ENCODE measurements at regions not wholly inside any gene's neighbourhood (a gene's known extent, or its start where the extent isn't known, plus 50 kb on each side); places are given as distances from the start of the nearest gene placed in this dataset.

DNA sequence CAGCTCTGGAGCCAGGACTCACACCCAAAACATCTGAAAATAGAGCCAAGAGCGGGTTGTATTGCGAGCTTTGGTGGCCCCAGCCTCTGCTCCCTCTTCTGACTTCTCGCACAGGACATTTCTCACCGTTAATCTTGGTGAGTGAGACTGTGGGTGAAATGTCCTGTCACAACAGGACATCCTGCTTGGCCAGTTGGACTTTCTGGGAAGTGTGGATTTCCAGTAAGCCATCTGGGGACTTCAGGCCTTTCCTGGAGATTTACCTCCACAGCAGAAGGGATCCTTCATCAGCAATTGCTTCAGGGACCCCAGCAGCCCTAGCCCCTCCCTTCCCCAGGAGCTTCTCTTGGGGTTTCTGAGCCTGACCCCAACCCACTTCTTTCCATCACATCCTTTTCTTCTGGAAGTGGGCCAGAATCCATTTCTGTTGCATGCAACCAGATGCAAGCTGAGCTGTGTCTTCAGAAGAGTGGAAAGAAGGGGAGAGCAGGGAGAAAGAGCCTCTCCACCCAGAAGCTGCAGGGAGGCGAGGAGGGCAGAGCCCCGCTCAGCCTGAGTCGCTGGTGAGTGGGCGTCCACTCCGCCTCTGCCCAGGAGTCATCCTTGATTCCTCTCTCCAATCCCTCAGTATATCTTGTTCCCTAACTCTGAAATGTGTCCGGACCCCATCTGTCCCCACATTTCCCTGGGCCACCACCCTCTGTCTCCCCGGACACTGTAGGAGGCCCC lies 50.3 kb upstream of the GADD45G start:
- no peak for DNase-seq (ENCODE audit: low read depth in 4 of 4, low spot score in 2 of 4)

DNA sequence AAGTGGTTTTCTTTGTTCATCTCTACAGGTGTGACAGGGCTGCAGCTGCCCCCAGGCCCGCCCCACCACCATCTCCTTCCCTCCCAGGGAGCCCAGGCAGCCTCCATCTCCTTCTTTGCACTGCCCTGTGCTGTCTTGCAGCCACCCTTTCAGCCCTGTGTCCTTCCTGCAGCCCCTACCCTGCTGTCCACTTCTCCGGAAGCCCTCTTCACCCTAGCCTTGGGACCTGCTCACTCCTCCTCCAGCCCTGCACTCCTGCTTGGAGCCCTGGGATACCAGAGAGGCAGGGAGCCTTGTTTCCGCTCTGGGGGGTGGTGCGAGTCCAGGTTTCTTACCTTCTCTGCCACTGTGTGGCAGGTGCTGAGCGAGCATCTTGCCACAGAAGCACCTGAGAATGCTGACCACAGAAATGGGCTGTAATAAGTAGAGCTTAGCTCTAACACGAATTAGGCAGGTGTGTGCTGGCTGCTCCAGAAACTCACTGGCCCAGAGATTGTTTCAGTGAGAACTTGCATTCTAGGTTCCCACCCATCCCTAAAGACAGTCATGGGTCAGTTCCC lies 51.3 kb upstream of the GADD45G start:
- no peak for DNase-seq (ENCODE audit: low read depth in 4 of 4, low spot score in 2 of 4)

DNA sequence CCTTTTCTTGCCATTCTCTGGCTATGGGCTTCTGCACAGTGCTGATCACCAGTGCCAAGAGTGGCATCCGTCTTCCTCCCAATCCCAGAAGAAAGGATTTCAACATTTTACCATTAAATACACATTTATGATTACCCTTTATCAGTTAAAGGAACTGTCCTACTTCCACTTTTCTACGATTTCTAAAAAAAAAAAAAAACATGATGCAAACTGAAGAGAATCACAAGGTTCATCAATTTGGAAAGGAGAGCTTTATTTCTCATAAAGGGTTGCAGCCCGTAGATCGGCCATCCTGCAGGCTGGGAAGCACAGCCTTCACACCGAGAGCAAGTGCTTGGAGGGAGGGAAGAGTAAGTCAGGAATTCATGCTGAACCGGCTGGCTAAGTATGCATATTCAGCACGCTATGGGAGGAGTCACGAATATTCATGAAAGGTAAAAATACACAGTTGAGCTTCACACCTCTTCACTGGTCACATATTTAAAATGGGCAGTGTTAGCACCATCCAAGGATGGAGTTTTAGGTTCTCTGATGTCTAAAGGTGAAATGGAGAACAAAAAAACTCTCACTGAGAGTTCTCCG lies 52.5 kb upstream of the SEMA4D start:
- DNase-seq (ENCODE audit: low read depth in 4 of 4, low spot score in 2 of 4) = no peak

DNA sequence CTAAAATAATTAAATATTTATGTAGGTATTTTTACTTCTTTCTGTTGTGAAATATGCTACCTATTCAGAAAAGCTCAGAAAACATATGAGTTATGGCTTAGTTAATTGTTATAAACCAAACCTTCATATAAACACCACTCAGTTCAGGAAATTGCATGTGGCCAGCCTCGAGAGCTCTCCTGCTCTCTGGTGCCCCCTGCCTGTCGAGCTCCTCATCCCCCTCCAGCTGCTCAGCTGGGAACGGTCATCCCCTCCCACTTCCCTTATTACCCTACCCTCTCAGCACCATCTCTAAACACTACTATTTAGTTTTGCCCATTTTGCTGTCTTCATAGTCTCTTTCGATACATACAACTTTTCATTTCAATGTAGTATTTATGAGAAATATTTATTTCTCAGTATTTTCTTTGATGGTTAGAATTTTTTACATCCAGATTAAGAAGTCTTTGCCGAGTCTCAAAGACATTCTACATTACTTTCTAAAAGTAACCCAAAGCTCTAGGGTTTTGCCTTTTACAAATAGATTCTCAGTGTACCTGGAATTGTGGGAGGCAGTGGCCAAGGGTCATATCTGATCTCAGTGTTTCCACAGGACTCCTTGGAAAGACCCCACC lies 51.2 kb upstream of the SEMA4D start:
- DNase-seq (ENCODE audit: low read depth in 4 of 4, low spot score in 2 of 4) = peak in 1 of 4 donors; percentile 66

DNA sequence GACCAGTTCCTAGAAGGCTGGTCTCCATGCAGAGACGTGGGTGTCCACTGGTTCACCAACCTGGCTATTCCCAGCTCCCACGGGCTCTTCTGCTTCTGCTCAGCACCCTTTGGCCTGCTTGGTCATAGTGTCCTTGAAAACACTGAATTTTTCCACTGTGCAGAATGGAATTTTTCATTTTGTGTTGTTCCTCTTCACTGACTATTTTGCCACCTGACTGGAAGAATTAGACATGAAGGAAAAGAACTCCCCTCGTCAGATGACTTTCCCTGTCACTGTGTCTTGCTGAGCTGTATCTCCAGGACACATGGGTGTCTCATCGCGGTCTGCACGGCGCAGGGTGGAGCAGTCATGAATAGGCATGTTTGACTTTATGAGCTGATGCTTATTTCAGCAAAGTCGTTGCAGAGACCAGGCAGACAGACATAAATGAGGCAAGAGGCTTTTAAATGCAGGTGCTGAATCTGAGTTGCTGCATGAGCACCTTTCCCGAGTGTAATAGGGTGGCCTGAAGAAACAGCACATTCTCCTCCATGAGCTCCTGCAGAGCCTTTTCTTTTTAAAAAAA lies 50.2 kb upstream of the SEMA4D start:
- DNase-seq (ENCODE audit: low read depth in 4 of 4, low spot score in 2 of 4) = no peak

Data from left renal cortex interstitium (tissue), 4 donors.